PC-3 (cell line): ENCODE measurements at regions not wholly inside any gene's neighbourhood (a gene's known extent, or its start where the extent isn't known, plus 50 kb on each side); places are given as distances from the start of the nearest gene placed in this dataset.

ENCODE experiments used
- ATAC-seq: fragments of 200-7000 bp; cut with Tn5 transposase; 2 replicates; pipeline ENCODE4 v1.9.1; 2020; ENCODE audit warnings: mild to moderate bottlenecking, moderate library complexity
- BruUV-seq: library from RNA; stranded (reverse); fragments of 400-500 nt; replicated peaks from 2 replicates; lab custom pipeline; 2021; lab: Mats Ljungman, UMichigan
- CTCF ChIA-PET: fragments of 300-600 bp; sonication (Branson Sonifier 250); formaldehyde crosslinking; loops from one replicate; lab custom pipeline; 2022; ENCODE audit warnings: antibody characterized with exemption; lab: Charles Lee
- POLR2A ChIA-PET: fragments of 300-600 bp; sonication (Branson Sonifier 250); formaldehyde crosslinking; loops from one replicate; lab custom pipeline; 2022; ENCODE audit warnings: antibody characterized with exemption; ENCODE audit not compliant: unreplicated experiment; lab: Charles Lee
- DNase-seq: peaks from one replicate; pipeline ENCODE4 v3.0.0-alpha.2; 2015
- H2AFZ ChIP-seq: fragments of 300-600 bp; sonication (generic); 2 replicates; pipeline ENCODE4 v1.6.0; 2016; ENCODE audit warnings: antibody characterized with exemption, low read length
- H3F3A ChIP-seq: fragments of 300-600 bp; sonication (generic); one replicate; pipeline ENCODE4 v1.6.0; 2017; ENCODE audit warnings: antibody characterized with exemption, low read length, control low read depth, mild to moderate bottlenecking; ENCODE audit not compliant: unreplicated experiment
- H3K27ac ChIP-seq: fragments of 300-600 bp; sonication (generic); 2 replicates; pipeline ENCODE4 v1.5.1; 2016; ENCODE audit warnings: mild to moderate bottlenecking, low read length
- H3K27me3 ChIP-seq: fragments of 300-600 bp; sonication (generic); 2 replicates; pipeline ENCODE4 v1.6.1; 2016; ENCODE audit warnings: low read length, mixed read lengths
- H3K36me3 ChIP-seq: fragments of 300-600 bp; sonication (generic); 2 replicates; pipeline ENCODE4 v1.6.1; 2016; ENCODE audit warnings: low read depth, mixed run types, low read length, mixed read lengths
- H3K4me1 ChIP-seq: fragments of 300-600 bp; sonication (generic); 2 replicates; pipeline ENCODE4 v1.5.1; 2016; ENCODE audit warnings: low read length; ENCODE audit not compliant: insufficient read depth
- H3K4me2 ChIP-seq: fragments of 300-600 bp; sonication (generic); 2 replicates; pipeline ENCODE4 v1.6.0; 2016; ENCODE audit warnings: low read length
- H3K4me3 ChIP-seq: fragments of 300-600 bp; sonication (generic); 2 replicates; pipeline ENCODE4 v1.5.1; 2016; ENCODE audit warnings: mild to moderate bottlenecking, low read length, mixed read lengths
- H3K79me2 ChIP-seq: fragments of 300-600 bp; sonication (generic); 2 replicates; pipeline ENCODE4 v1.6.1; 2017; ENCODE audit warnings: low read length, mixed read lengths
- H3K9ac ChIP-seq: fragments of 300-600 bp; sonication (generic); 2 replicates; pipeline ENCODE4 v1.6.0; 2016; ENCODE audit warnings: mild to moderate bottlenecking, low read length
- H3K9me2 ChIP-seq: fragments of 300-600 bp; sonication (generic); replicated peaks from 2 replicates; pipeline ENCODE4 v1.6.1; 2016; ENCODE audit warnings: mixed run types, low read length, mixed read lengths
- H3K9me3 ChIP-seq: fragments of 300-600 bp; sonication (generic); 2 replicates; pipeline ENCODE4 v1.6.1; 2016; ENCODE audit warnings: low read length, mixed read lengths
- H4K20me1 ChIP-seq: fragments of 300-600 bp; sonication (generic); 2 replicates; pipeline ENCODE4 v1.6.1; 2016; ENCODE audit warnings: low read length, mixed read lengths
- CTCF ChIP-seq: fragments of 300-600 bp; sonication (generic); conservative IDR thresholded peaks from 2 replicates; pipeline ENCODE4 v1.5.1; 2017; ENCODE audit warnings: antibody characterized with exemption, low read depth, mild to moderate bottlenecking, low read length
- EZH2 ChIP-seq: fragments of 300-600 bp; sonication (generic); IDR thresholded peaks from one replicate; pipeline ENCODE4 v1.6.1; 2017; ENCODE audit warnings: antibody characterized with exemption, mild to moderate bottlenecking, low read length; ENCODE audit not compliant: unreplicated experiment
- EZH2phosphoT487 ChIP-seq: fragments of 300-600 bp; sonication (generic); IDR thresholded peaks from 2 replicates; pipeline ENCODE4 v1.6.1; 2018; ENCODE audit warnings: mild to moderate bottlenecking, antibody characterized with exemption, low read length, borderline replicate concordance
- intact Hi-C: fragments of 100-400 bp; cut with micrococcal nuclease; formaldehyde crosslinking; loops from 2 replicates; pipeline ENCODE4 v1.9.0; 2023

- Histone ChIP-seq H3K27ac (no peak overlapping the region), H3K79me2 (no peaks in the 10 kb centered on the region), H4K20me1 (no peaks in the 10 kb centered on the region), H3K36me3 (no peaks in the 10 kb centered on the region), H3K27me3 (no peaks in the 10 kb centered on the region), H3K4me2 (no peak overlapping the region), H3K4me1 (peaks cover 6% of the 10 kb centered on the region; the same call in 1 of the 2 replicates), H3K9ac (no peak overlapping the region), H2AFZ (no peak overlapping the region), H3K9me3 (no peaks in the 10 kb centered on the region), H3K4me3 (no peak overlapping the region), H3K9me2 (no peaks in the 10 kb centered on the region), H3F3A (no peaks in the 10 kb centered on the region)
- DNase-seq (no peak), ATAC-seq (no peak)
- TF ChIP-seq CTCF (no peak), EZH2 (no peak), EZH2phosphoT487 (no peak)
- no TSS peak for BruUV-seq
- CTCF ChIA-PET = no interaction called here
- intact Hi-C loops = no loop called here
- POLR2A ChIA-PET = no interaction called here
Measured at GRCh38 chr11:19306179-19306944, 65.6 kb upstream of the E2F8 start.

DNA sequence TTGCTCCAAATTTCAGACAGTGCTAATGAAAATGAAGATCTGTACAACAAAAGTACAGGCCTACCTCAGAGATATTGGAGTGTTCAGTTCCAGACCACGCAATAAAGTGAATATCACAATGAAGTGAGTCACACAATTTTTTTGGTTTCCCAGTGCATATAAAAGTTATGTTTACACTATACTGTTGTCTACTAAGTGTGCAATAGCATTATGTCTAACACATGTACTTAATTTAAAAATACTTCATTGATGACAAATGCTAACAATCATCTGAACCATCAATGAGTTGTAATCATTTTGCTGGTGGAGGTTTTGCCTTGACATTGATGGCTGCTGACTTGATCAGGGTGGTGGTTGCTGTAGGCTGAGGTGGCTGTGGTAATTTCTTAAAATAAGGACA is 60.6 kb upstream of the E2F8 start:
- no TSS peak for BruUV-seq
- H3K27me3 ChIP-seq = no peaks in the 10 kb centered on the region

More for the DNA sequence above, 60.6 kb upstream of the E2F8 start:
- TF ChIP-seq CTCF (no peak), EZH2phosphoT487 (no peak)
- Histone ChIP-seq H3K79me2 (no peaks in the 10 kb centered on the region), H3K4me3 (no peak overlapping the region), H2AFZ (no peak overlapping the region), H3K27ac (no peak overlapping the region), H3K9me3 (no peaks in the 10 kb centered on the region), H3K36me3 (no peaks in the 10 kb centered on the region), H3K9me2 (no peaks in the 10 kb centered on the region), H3K4me2 (no peak overlapping the region), H3K4me1 (peaks cover 6% of the 10 kb centered on the region; the same call in 1 of the 2 replicates), H4K20me1 (no peaks in the 10 kb centered on the region), H3K9ac (no peak overlapping the region), H3F3A (no peaks in the 10 kb centered on the region)
- CTCF ChIA-PET = no interaction called here
- ATAC-seq (peak; percentile 22; the same call in 1 of the 2 replicates), DNase-seq (peak; percentile 33)
- intact Hi-C loops = no loop called here
- POLR2A ChIA-PET = no interaction called here
